ENCODE measurements at regions not wholly inside any gene's neighbourhood (a gene's known extent, or its start where the extent isn't known, plus 50 kb on each side); places are given as distances from the start of the nearest gene placed in this dataset.

- intact Hi-C loops (cut with micrococcal nuclease), result no loop called here
- CTCF ChIA-PET, result no interaction called here
- H3K4me3 ChIP-seq (ENCODE audit: low read length), result no peak overlapping the region
Measured at GRCh38 chr12:28974883-28975282, 174.2 kb upstream of the FAR2 start.

GRCh38 chr12:28975564-28976340 is 173.3 kb upstream of the FAR2 start:
- no peaks in the 10 kb centered on the region for H3K36me3 ChIP-seq (ENCODE audit: control insufficient read depth in 2 of 3, insufficient read depth in 3 of 3, low read length in 3 of 3)
- Mint-ChIP-seq H3K9me3 (peaks cover 0 to 2% (median 0%) of the 10 kb centered on the region in 11 donors), H3K36me3 (no peaks in the 10 kb centered on the region), H3K27ac (no peak overlapping the region), H3K4me1 (no peaks in the 10 kb centered on the region), H3K27me3 (peaks cover 0 to 40% (median 17%) of the 10 kb centered on the region in 5 donors), H3K4me3 (no peak overlapping the region)
- no peak overlapping the region for H3K27ac ChIP-seq (ENCODE audit: low read depth, low read length)
- CTCF ChIA-PET, result no interaction called here
- DNase-seq, result no peak
- no peak for ATAC-seq
- POLR2A ChIA-PET, result no interaction called here
- H3K9me3 ChIP-seq (ENCODE audit: control insufficient read depth in 2 of 3, low read length in 3 of 3), result no peaks in the 10 kb centered on the region
- no peak overlapping the region for H3K4me3 ChIP-seq (ENCODE audit: low read length)
- H3K27me3 ChIP-seq (ENCODE audit: control insufficient read depth in 2 of 2, insufficient read depth in 2 of 2, low read length in 2 of 2), result no peaks in the 10 kb centered on the region
- no peaks in the 10 kb centered on the region for H3K4me1 ChIP-seq (ENCODE audit: control insufficient read depth in 2 of 2, insufficient read depth in 2 of 2, low read length in 2 of 2)
- intact Hi-C loops (cut with micrococcal nuclease), result no loop called here

More at GRCh38 chr12:28974883-28975282, 174.2 kb upstream of the FAR2 start:
- no peaks in the 10 kb centered on the region for H3K9me3 ChIP-seq (ENCODE audit: control insufficient read depth in 2 of 3, low read length in 3 of 3)
- Mint-ChIP-seq H3K36me3 (no peaks in the 10 kb centered on the region), H3K4me3 (no peak overlapping the region), H3K27ac (no peak overlapping the region), H3K27me3 (peaks cover 0 to 38% (median 17%) of the 10 kb centered on the region in 5 donors), H3K9me3 (peaks cover 0 to 2% (median 0%) of the 10 kb centered on the region in 11 donors), H3K4me1 (no peaks in the 10 kb centered on the region)
- H3K4me1 ChIP-seq (ENCODE audit: control insufficient read depth in 2 of 2, insufficient read depth in 2 of 2, low read length in 2 of 2), result no peaks in the 10 kb centered on the region
- POLR2A ChIA-PET, result no interaction called here
- DNase-seq, result no peak
- no peak for ATAC-seq
- no peaks in the 10 kb centered on the region for H3K27me3 ChIP-seq (ENCODE audit: control insufficient read depth in 2 of 2, insufficient read depth in 2 of 2, low read length in 2 of 2)
- no peak overlapping the region for H3K27ac ChIP-seq (ENCODE audit: low read depth, low read length)
- H3K36me3 ChIP-seq (ENCODE audit: control insufficient read depth in 2 of 3, insufficient read depth in 3 of 3, low read length in 3 of 3), result no peaks in the 10 kb centered on the region

GRCh38 chr12:28980436-28980835 is 168.6 kb upstream of the FAR2 start:
- H3K4me1 Mint-ChIP-seq, result no peaks in the 10 kb centered on the region
- Histone ChIP-seq H3K4me3 (ENCODE audit: low read length) (no peak overlapping the region), H3K4me1 (ENCODE audit: control insufficient read depth in 2 of 2, insufficient read depth in 2 of 2, low read length in 2 of 2) (no peaks in the 10 kb centered on the region), H3K27ac (ENCODE audit: low read depth, low read length) (no peak overlapping the region), H3K9me3 (ENCODE audit: control insufficient read depth in 2 of 3, low read length in 3 of 3) (no peaks in the 10 kb centered on the region), H3K36me3 (ENCODE audit: control insufficient read depth in 2 of 3, insufficient read depth in 3 of 3, low read length in 3 of 3) (no peaks in the 10 kb centered on the region), H3K27me3 (ENCODE audit: control insufficient read depth in 2 of 2, insufficient read depth in 2 of 2, low read length in 2 of 2) (no peaks in the 10 kb centered on the region)
- DNase-seq (no peak), ATAC-seq (no peak)
- intact Hi-C loops (cut with micrococcal nuclease), result no loop called here
- H3K27me3 Mint-ChIP-seq, result peaks cover 2 to 32% (median 13%) of the 10 kb centered on the region in 5 donors
- H3K27ac Mint-ChIP-seq, result no peak overlapping the region
- POLR2A ChIA-PET, result no interaction called here
- H3K4me3 Mint-ChIP-seq, result no peak overlapping the region
- CTCF ChIA-PET, result no interaction called here
- H3K36me3 Mint-ChIP-seq, result no peaks in the 10 kb centered on the region
- peaks cover 0 to 2% (median 0%) of the 10 kb centered on the region in 11 donors for H3K9me3 Mint-ChIP-seq

DNA sequence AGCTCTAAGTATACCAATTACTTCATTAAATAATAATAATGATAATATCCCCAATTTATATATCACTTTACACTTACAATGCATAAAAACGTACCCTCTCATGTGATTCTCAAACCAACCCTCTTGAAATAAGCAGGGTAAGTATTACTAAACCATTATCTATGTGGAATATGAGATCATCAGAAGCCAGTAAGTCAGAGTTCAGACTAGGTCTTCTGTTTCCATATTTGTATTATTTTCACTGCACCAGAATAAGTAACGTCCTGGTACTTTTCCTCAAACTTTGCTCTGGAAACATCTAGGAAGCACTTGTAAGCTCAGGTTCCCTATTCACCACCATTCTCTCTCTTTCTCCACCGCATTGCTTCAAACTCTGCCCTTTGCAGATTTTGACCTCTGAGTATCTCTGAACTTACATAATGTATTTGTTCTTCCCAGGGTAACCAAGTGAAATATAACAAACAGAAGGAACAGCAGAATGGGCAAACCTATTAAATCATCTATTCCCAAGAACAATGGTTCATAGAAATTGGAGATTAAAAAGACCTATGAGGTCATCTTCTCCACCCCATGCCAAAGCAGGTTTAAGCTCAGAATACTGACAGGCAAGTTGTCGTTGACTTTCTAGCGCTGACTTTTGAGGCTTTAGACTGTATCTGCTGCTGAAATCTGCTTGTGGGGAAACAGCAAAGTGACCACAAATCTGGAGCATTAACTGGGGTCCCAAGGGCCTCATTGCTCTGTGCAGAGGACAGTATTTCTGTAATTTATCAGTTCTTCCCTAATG is 161.3 kb upstream of the FAR2 start:
- DNase-seq (no peak), ATAC-seq (no peak)
- Histone ChIP-seq H3K27me3 (ENCODE audit: control insufficient read depth in 2 of 2, insufficient read depth in 2 of 2, low read length in 2 of 2) (no peaks in the 10 kb centered on the region), H3K4me1 (ENCODE audit: control insufficient read depth in 2 of 2, insufficient read depth in 2 of 2, low read length in 2 of 2) (no peaks in the 10 kb centered on the region), H3K27ac (ENCODE audit: low read depth, low read length) (no peak overlapping the region), H3K9me3 (ENCODE audit: control insufficient read depth in 2 of 3, low read length in 3 of 3) (no peaks in the 10 kb centered on the region), H3K36me3 (ENCODE audit: control insufficient read depth in 2 of 3, insufficient read depth in 3 of 3, low read length in 3 of 3) (no peaks in the 10 kb centered on the region), H3K4me3 (ENCODE audit: low read length) (no peak overlapping the region)
- Mint-ChIP-seq H3K27me3 (peaks cover 5 to 12% (median 9%) of the 10 kb centered on the region in 5 donors), H3K4me3 (no peak overlapping the region), H3K9me3 (no peaks in the 10 kb centered on the region), H3K4me1 (no peaks in the 10 kb centered on the region), H3K27ac (no peak overlapping the region), H3K36me3 (no peaks in the 10 kb centered on the region)
- ChIA-PET CTCF (no interaction called here), POLR2A (no interaction called here)
- intact Hi-C loops (cut with micrococcal nuclease), result no loop called here

- no peaks in the 10 kb centered on the region for H3K27me3 ChIP-seq (ENCODE audit: control insufficient read depth in 2 of 2, insufficient read depth in 2 of 2, low read length in 2 of 2)
- H3K27ac ChIP-seq (ENCODE audit: low read depth, low read length), result no peak overlapping the region
- Mint-ChIP-seq H3K4me1 (no peaks in the 10 kb centered on the region), H3K27me3 (peaks cover 5 to 12% (median 11%) of the 10 kb centered on the region in 5 donors), H3K36me3 (no peaks in the 10 kb centered on the region), H3K9me3 (no peaks in the 10 kb centered on the region), H3K4me3 (no peak overlapping the region), H3K27ac (no peak overlapping the region)
- H3K4me1 ChIP-seq (ENCODE audit: control insufficient read depth in 2 of 2, insufficient read depth in 2 of 2, low read length in 2 of 2), result no peaks in the 10 kb centered on the region
- no peaks in the 10 kb centered on the region for H3K9me3 ChIP-seq (ENCODE audit: control insufficient read depth in 2 of 3, low read length in 3 of 3)
- H3K4me3 ChIP-seq (ENCODE audit: low read length), result no peak overlapping the region
- ChIA-PET POLR2A (no interaction called here), CTCF (no interaction called here)
- ATAC-seq (no peak), DNase-seq (no peak)
- intact Hi-C loops (cut with micrococcal nuclease), result no loop called here
- H3K36me3 ChIP-seq (ENCODE audit: control insufficient read depth in 2 of 3, insufficient read depth in 3 of 3, low read length in 3 of 3), result no peaks in the 10 kb centered on the region
Measured at GRCh38 chr12:28988325-28988704, 160.8 kb upstream of the FAR2 start.

DNA sequence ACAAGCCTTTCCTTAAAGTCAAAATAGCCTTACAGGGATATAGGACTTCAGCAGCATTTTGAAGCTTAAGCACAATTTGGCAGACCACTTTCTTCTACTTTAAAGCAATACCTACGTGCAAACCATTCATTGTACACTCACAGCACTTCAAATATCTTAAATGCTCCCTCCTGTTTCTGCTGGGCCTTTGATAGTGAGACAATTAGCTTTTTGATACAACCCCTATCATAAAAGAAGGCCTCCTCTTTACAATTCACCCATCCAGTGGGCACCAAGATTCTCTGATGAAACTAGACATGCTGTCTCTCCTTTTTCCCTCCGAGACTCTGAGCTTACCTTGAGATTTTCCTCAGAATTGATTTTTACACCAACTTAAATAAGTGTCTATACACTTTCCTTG is 157.5 kb upstream of the FAR2 start:
- Histone ChIP-seq H3K27me3 (ENCODE audit: control insufficient read depth in 2 of 2, insufficient read depth in 2 of 2, low read length in 2 of 2) (no peaks in the 10 kb centered on the region), H3K27ac (ENCODE audit: low read depth, low read length) (no peak overlapping the region), H3K9me3 (ENCODE audit: control insufficient read depth in 2 of 3, low read length in 3 of 3) (no peaks in the 10 kb centered on the region), H3K4me1 (ENCODE audit: control insufficient read depth in 2 of 2, insufficient read depth in 2 of 2, low read length in 2 of 2) (no peaks in the 10 kb centered on the region), H3K36me3 (ENCODE audit: control insufficient read depth in 2 of 3, insufficient read depth in 3 of 3, low read length in 3 of 3) (no peaks in the 10 kb centered on the region), H3K4me3 (ENCODE audit: low read length) (no peak overlapping the region)
- Mint-ChIP-seq H3K9me3 (no peaks in the 10 kb centered on the region), H3K4me3 (no peak overlapping the region), H3K4me1 (no peaks in the 10 kb centered on the region), H3K27me3 (peaks cover 5 to 12% (median 8%) of the 10 kb centered on the region in 5 donors), H3K27ac (no peak overlapping the region), H3K36me3 (no peaks in the 10 kb centered on the region)
- ATAC-seq, result no peak
- CTCF ChIA-PET, result no interaction called here
- intact Hi-C loops (cut with micrococcal nuclease), result no loop called here
- no peak for DNase-seq
- POLR2A ChIA-PET, result no interaction called here

GRCh38 chr12:28993720-28994119 is 155.4 kb upstream of the FAR2 start:
- no peaks in the 10 kb centered on the region for H3K27me3 ChIP-seq (ENCODE audit: control insufficient read depth in 2 of 2, insufficient read depth in 2 of 2, low read length in 2 of 2)
- no peak overlapping the region for H3K27ac ChIP-seq (ENCODE audit: low read depth, low read length)
- ChIA-PET CTCF (no interaction called here), POLR2A (no interaction called here)
- no peaks in the 10 kb centered on the region for H3K9me3 ChIP-seq (ENCODE audit: control insufficient read depth in 2 of 3, low read length in 3 of 3)
- Mint-ChIP-seq H3K27ac (no peak overlapping the region), H3K27me3 (peaks cover 3 to 8% (median 7%) of the 10 kb centered on the region in 5 donors), H3K4me3 (no peak overlapping the region), H3K36me3 (no peaks in the 10 kb centered on the region), H3K9me3 (no peaks in the 10 kb centered on the region), H3K4me1 (no peaks in the 10 kb centered on the region)
- no peak overlapping the region for H3K4me3 ChIP-seq (ENCODE audit: low read length)
- no peak for ATAC-seq
- intact Hi-C loops (cut with micrococcal nuclease), result no loop called here
- no peak for DNase-seq
- H3K4me1 ChIP-seq (ENCODE audit: control insufficient read depth in 2 of 2, insufficient read depth in 2 of 2, low read length in 2 of 2), result no peaks in the 10 kb centered on the region
- no peaks in the 10 kb centered on the region for H3K36me3 ChIP-seq (ENCODE audit: control insufficient read depth in 2 of 3, insufficient read depth in 3 of 3, low read length in 3 of 3)

Measured in naive thymus-derived CD4-positive, alpha-beta T cell (primary cell).